H1 (cell line): ENCODE measurements at regions not wholly inside any gene's neighbourhood (a gene's known extent, or its start where the extent isn't known, plus 50 kb on each side); places are given as distances from the start of the nearest gene placed in this dataset.

Experiments
- CTCF ChIA-PET: fragments of 300-600 bp; sonication (Branson Sonifier 250); formaldehyde crosslinking; loops from one replicate; lab custom pipeline; 2021; ENCODE audit not compliant: partially characterized antibody; lab: Charles Lee
- POLR2A ChIA-PET: fragments of 300-600 bp; sonication (Branson Sonifier 250); formaldehyde crosslinking; loops from one replicate; lab custom pipeline; 2021; ENCODE audit warnings: inconsistent platforms; ENCODE audit not compliant: partially characterized antibody; lab: Charles Lee
- DNase-seq, 2 experiments: peaks; one replicate each; pipeline versions ENCODE4 v3.0.0 to v3.0.0-alpha.2; 2010 to 2022; ENCODE audit warnings: low spot score in 2 of 2, low read depth in 1 of 2, mixed read lengths in 1 of 2
- FAIRE-seq: peaks from 2 replicates; lab custom pipeline; 2011; peaks lifted over from hg19 to GRCh38; lab: Jason Lieb, UNC
- H2AFZ ChIP-seq: 2 replicates; pipeline ENCODE4 v1.8.1; 2012; ENCODE audit warnings: low read length, inconsistent platforms
- H2AK5ac ChIP-seq: 2 replicates; pipeline ENCODE4 v1.6.1; 2013; ENCODE audit warnings: low read depth, low read length
- H2BK120ac ChIP-seq: replicated peaks from 2 replicates; pipeline ENCODE3; 2013; ENCODE audit warnings: low read depth, low read length, inconsistent platforms
- H2BK12ac ChIP-seq: 2 replicates; pipeline ENCODE4 v1.6.1; 2013; ENCODE audit warnings: low read depth, low read length
- H2BK15ac ChIP-seq: 2 replicates; pipeline ENCODE4 v1.6.1; 2013; ENCODE audit warnings: low read length
- H2BK20ac ChIP-seq: 2 replicates; pipeline ENCODE4 v1.6.1; 2013; ENCODE audit warnings: low read length
- H2BK5ac ChIP-seq: 2 replicates; pipeline ENCODE4 v1.6.1; 2013; ENCODE audit warnings: low read depth, low read length
- H3K14ac ChIP-seq: 2 replicates; pipeline ENCODE4 v1.6.1; 2013; ENCODE audit warnings: inconsistent platforms; ENCODE audit not compliant: insufficient read length
- H3K18ac ChIP-seq: 2 replicates; pipeline ENCODE4 v1.6.1; 2013; ENCODE audit warnings: low read length; ENCODE audit errors: extremely low read depth
- H3K23ac ChIP-seq: 2 replicates; pipeline ENCODE4 v1.6.1; 2013; ENCODE audit warnings: inconsistent platforms; ENCODE audit not compliant: insufficient read length
- H3K23me2 ChIP-seq: 2 replicates; pipeline ENCODE4 v1.6.1; 2013; ENCODE audit warnings: low read depth, low read length
- H3K27ac ChIP-seq: 2 replicates; pipeline ENCODE4 v1.6.1; 2011; ENCODE audit warnings: low read depth, low read length, inconsistent platforms
- H3K27me3 ChIP-seq, 4 experiments: replicated peaks in 1 of 4; 1 replicate in 1 of 4; 2 replicates in 3 of 4; pipeline versions ENCODE4 v1.6.1 to v1.8.1; 2011 to 2013; ENCODE audit warnings: low read length in 3 of 4, mild to moderate bottlenecking in 3 of 4, inconsistent platforms in 2 of 4, mixed read lengths in 2 of 4, moderate library complexity in 1 of 4; ENCODE audit not compliant: control insufficient read depth in 3 of 4, insufficient read depth in 3 of 4; ENCODE audit errors: extremely low read depth in 1 of 4
- H3K36me3 ChIP-seq, 4 experiments: 2 replicates each; pipeline versions ENCODE4 v1.6.1 to v1.8.1; 2011 to 2013; ENCODE audit warnings: mild to moderate bottlenecking in 4 of 4, low read length in 3 of 4, moderate library complexity in 2 of 4, control low read depth in 1 of 4, inconsistent platforms in 1 of 4; ENCODE audit not compliant: insufficient read depth in 4 of 4, control insufficient read depth in 2 of 4
- H3K4ac ChIP-seq: replicated peaks from 2 replicates; pipeline ENCODE3; 2013; ENCODE audit warnings: low read length, low read depth, mixed read lengths, inconsistent platforms; ENCODE audit not compliant: insufficient read length
- H3K4me1 ChIP-seq, 4 experiments: replicated peaks in 1 of 4; 1 replicate in 1 of 4; 2 replicates in 3 of 4; pipeline versions ENCODE4 v1.6.1 to v1.8.1; 2011 to 2013; ENCODE audit warnings: low read length in 3 of 4, inconsistent platforms in 2 of 4, mixed read lengths in 1 of 4; ENCODE audit not compliant: insufficient read depth in 4 of 4, control insufficient read depth in 3 of 4
- H3K4me2 ChIP-seq, 2 experiments: 2 replicates each; pipeline versions ENCODE4 v1.6.1 to v1.8.1; 2011 to 2013; ENCODE audit warnings: low read depth in 2 of 2, low read length in 2 of 2, control low read depth in 1 of 2, inconsistent platforms in 1 of 2, mild to moderate bottlenecking in 1 of 2; ENCODE audit not compliant: insufficient read depth in 1 of 2
- H3K4me3 ChIP-seq, 4 experiments: fragments of 200-600, 300-600 bp in 1 of 4; sonication (generic), shearing (Covaris generic), sonication (Bioruptor Twin) in 1 of 4; 2 replicates each; pipeline versions ENCODE4 v1.5.1 to v1.8.1; 2011 to 2016; ENCODE audit warnings: low read length in 4 of 4, low read depth in 3 of 4, control low read depth in 2 of 4, inconsistent platforms in 2 of 4, mild to moderate bottlenecking in 2 of 4, mixed read lengths in 1 of 4, moderate library complexity in 1 of 4; ENCODE audit not compliant: insufficient read depth in 2 of 4; ENCODE audit errors: extremely low read depth in 1 of 4
- H3K56ac ChIP-seq: replicated peaks from 2 replicates; pipeline ENCODE3; 2013; ENCODE audit warnings: low read depth, mild to moderate bottlenecking, mixed read lengths, low read length, inconsistent platforms; ENCODE audit not compliant: insufficient read length
- H3K79me1 ChIP-seq: 2 replicates; pipeline ENCODE4 v1.6.1; 2013; ENCODE audit warnings: low read depth, low read length, control low read depth
- H3K79me2 ChIP-seq, 2 experiments: 2 replicates each; pipeline versions ENCODE4 v1.6.1 to v1.8.1; 2012 to 2013; ENCODE audit warnings: low read length in 2 of 2, mild to moderate bottlenecking in 2 of 2, inconsistent platforms in 1 of 2; ENCODE audit not compliant: insufficient read depth in 2 of 2, control insufficient read depth in 1 of 2
- H3K9ac ChIP-seq, 4 experiments: replicated peaks in 1 of 4; 1 replicate in 1 of 4; 2 replicates in 3 of 4; pipeline versions ENCODE4 v1.6.1 to v1.8.1; 2011 to 2013; ENCODE audit warnings: low read depth in 3 of 4, low read length in 3 of 4, control low read depth in 2 of 4, mild to moderate bottlenecking in 2 of 4, moderate library complexity in 2 of 4, inconsistent platforms in 1 of 4; ENCODE audit errors: extremely low read depth in 1 of 4
- H3K9me3 ChIP-seq, 2 experiments: 2 replicates each; pipeline versions ENCODE4 v1.6.1 to v1.8.1; 2012 to 2013; ENCODE audit warnings: mild to moderate bottlenecking in 2 of 2, moderate library complexity in 2 of 2, control low read depth in 1 of 2, inconsistent platforms in 1 of 2, low read depth in 1 of 2, low read length in 1 of 2, mixed read lengths in 1 of 2; ENCODE audit not compliant: insufficient read depth in 2 of 2
- H4K20me1 ChIP-seq, 2 experiments: replicated peaks in 1 of 2; 2 replicates each; pipeline versions ENCODE3 to v1.8.1; 2011 to 2013; ENCODE audit warnings: inconsistent platforms in 2 of 2, low read length in 2 of 2, mild to moderate bottlenecking in 1 of 2; ENCODE audit not compliant: insufficient read depth in 2 of 2, control insufficient read depth in 1 of 2
- H4K5ac ChIP-seq: 2 replicates; pipeline ENCODE4 v1.6.1; 2013; ENCODE audit warnings: low read length, low read depth, mixed read lengths, inconsistent platforms; ENCODE audit not compliant: insufficient read length
- H4K8ac ChIP-seq: 2 replicates; pipeline ENCODE4 v1.8.0; 2013; ENCODE audit warnings: mild to moderate bottlenecking, moderate library complexity, low read length, inconsistent platforms; ENCODE audit not compliant: insufficient read depth; ENCODE audit errors: extremely low read depth
- H4K91ac ChIP-seq: replicated peaks from 2 replicates; pipeline ENCODE3; 2013; ENCODE audit warnings: low read length, mixed read lengths, inconsistent platforms; ENCODE audit not compliant: insufficient read length
- ATF3 ChIP-seq: IDR thresholded peaks from 2 replicates; pipeline ENCODE4 v1.6.1; 2011; ENCODE audit warnings: low read depth, mild to moderate bottlenecking, low read length; ENCODE audit not compliant: insufficient read depth
- CREB1 ChIP-seq: IDR thresholded peaks from 2 replicates; pipeline ENCODE4 v1.6.1; 2012; ENCODE audit warnings: inconsistent platforms
- FOSL1 ChIP-seq: IDR thresholded peaks from 2 replicates; pipeline ENCODE4 v1.6.1; 2011; ENCODE audit warnings: mild to moderate bottlenecking, low read depth, low read length, moderate library complexity; ENCODE audit not compliant: insufficient read depth
- GTF2F1 ChIP-seq: IDR thresholded peaks from 2 replicates; pipeline ENCODE4 v1.6.1; 2012; ENCODE audit warnings: low read depth, low read length, improper control_type of control experiment, borderline replicate concordance
- HDAC2 ChIP-seq, 2 experiments: fragments of 300-600 bp in 1 of 2; sonication (generic) in 1 of 2; IDR thresholded peaks; 2 replicates each; pipeline ENCODE4 v1.6.1; 2011 to 2012; ENCODE audit warnings: low read depth in 2 of 2, low read length in 2 of 2, mild to moderate bottlenecking in 2 of 2, moderate library complexity in 2 of 2, borderline replicate concordance in 1 of 2, inconsistent platforms in 1 of 2
- POLR2AphosphoS5 ChIP-seq: IDR thresholded peaks from 2 replicates; pipeline ENCODE4 v1.6.1; 2011; ENCODE audit warnings: low read depth, low read length
- RAD21 ChIP-seq, 2 experiments: IDR thresholded peaks in 1 of 2; conservative IDR thresholded peaks in 1 of 2; 2 replicates each; pipeline ENCODE4 v1.6.1; 2011; ENCODE audit warnings: low read depth in 2 of 2, low read length in 2 of 2, improper control_type of control experiment in 1 of 2, inconsistent platforms in 1 of 2, mild to moderate bottlenecking in 1 of 2, moderate library complexity in 1 of 2
- SIN3A ChIP-seq, 2 experiments: IDR thresholded peaks in 1 of 2; conservative IDR thresholded peaks in 1 of 2; 2 replicates each; pipeline ENCODE4 v1.6.1; 2011 to 2012; ENCODE audit warnings: low read length in 2 of 2, improper control_type of control experiment in 1 of 2, low read depth in 1 of 2, mild to moderate bottlenecking in 1 of 2
- SIRT6 ChIP-seq: IDR thresholded peaks from one replicate; pipeline ENCODE4 v1.7.1; 2012; ENCODE audit warnings: low read length, inconsistent platforms
- SP1 ChIP-seq: IDR thresholded peaks from 2 replicates; pipeline ENCODE4 v1.6.1; 2011; ENCODE audit warnings: low read depth, low read length
- TBP ChIP-seq: IDR thresholded peaks from 2 replicates; pipeline ENCODE4 v1.6.1; 2011; ENCODE audit warnings: low read depth, low read length, improper control_type of control experiment
- TCF12 ChIP-seq: IDR thresholded peaks from 2 replicates; pipeline ENCODE4 v1.6.1; 2011; ENCODE audit warnings: low read depth, mild to moderate bottlenecking, low read length
- WGBS, 2 experiments: shearing (Covaris generic) in 1 of 2; methylation state at CpG; one replicate each; pipeline versions ENCODE4 v1.1.6 to v1.1.7; 2013 to 2015; ENCODE audit warnings: low lambda C conversion rate in 2 of 2, mixed read lengths in 2 of 2, inconsistent platforms in 1 of 2, low coverage in 1 of 2, missing lambda C conversion rate in 1 of 2; ENCODE audit not compliant: insufficient replicate concordance in 2 of 2, insufficient coverage in 1 of 2, insufficient read length in 1 of 2; ENCODE audit errors: extremely low coverage in 1 of 2, missing lambda C conversion rate in 1 of 2; 5-methylcytosine and 5-hydroxymethylcytosine counted together

GRCh38 chr17:5980941-5981340 is 89.2 kb upstream of the WSCD1 start:
- no peak overlapping the region for H3K56ac ChIP-seq
- H4K5ac ChIP-seq = no peak overlapping the region
- no peak overlapping the region for H4K8ac ChIP-seq
- H2BK120ac ChIP-seq = no peak overlapping the region
- H3K4me2 ChIP-seq = no peak overlapping the region
- no peaks in the 10 kb centered on the region for H3K79me2 ChIP-seq
- no peak overlapping the region for H2BK5ac ChIP-seq
- WGBS, 2 experiments = 87% methylated on average over 6 of the region's 6 CpGs; no CpG with 5 or more reads in 1 of the 2 experiments
- H3K23ac ChIP-seq = no peak overlapping the region
- H3K14ac ChIP-seq = no peak overlapping the region
- no peak for TF ChIP-seq HDAC2 (IDR thresholded peaks at IDR 0.05; ENCODE audit: borderline replicate concordance in 1 of 2, low read depth in 2 of 2, low read length in 2 of 2)
- TF ChIP-seq SIRT6 = no peak
- TF ChIP-seq SIN3A (conservative IDR thresholded peaks at IDR 0.05 in 1 of 2, IDR thresholded peaks at IDR 0.05 in 1 of 2; ENCODE audit: low read depth in 1 of 2, low read length in 2 of 2) = no peak
- no peak for TF ChIP-seq POLR2AphosphoS5
- no peak for TF ChIP-seq RAD21 (IDR thresholded peaks at IDR 0.05 in 1 of 2, conservative IDR thresholded peaks at IDR 0.05 in 1 of 2; ENCODE audit: low read depth in 2 of 2, low read length in 2 of 2)
- no peak for TF ChIP-seq SP1
- TF ChIP-seq CREB1 = no peak
- TF ChIP-seq TCF12 = no peak
- TF ChIP-seq GTF2F1 = no peak
- no peak for TF ChIP-seq ATF3
- TF ChIP-seq TBP = no peak
- TF ChIP-seq FOSL1 = no peak
- H4K20me1 ChIP-seq = no peaks in the 10 kb centered on the region
- no peak overlapping the region for H3K18ac ChIP-seq
- H3K36me3 ChIP-seq = no peaks in the 10 kb centered on the region
- FAIRE-seq (no peak), DNase-seq (no peak)
- no peak overlapping the region for H3K27ac ChIP-seq
- no peak overlapping the region for H2BK20ac ChIP-seq
- H2BK15ac ChIP-seq = no peak overlapping the region
- H3K27me3 ChIP-seq = no peaks in the 10 kb centered on the region
- no peak overlapping the region for H2BK12ac ChIP-seq
- no peaks in the 10 kb centered on the region for H3K79me1 ChIP-seq
- H2AFZ ChIP-seq = no peak overlapping the region
- no peaks in the 10 kb centered on the region for H3K4me1 ChIP-seq
- H3K23me2 ChIP-seq = no peaks in the 10 kb centered on the region
- H3K4ac ChIP-seq = no peak overlapping the region
- no peak overlapping the region for H4K91ac ChIP-seq
- H3K9ac ChIP-seq = no peak overlapping the region
- H3K4me3 ChIP-seq = no peak overlapping the region
- ChIA-PET CTCF (interaction anchor here (0.5 kb wide), 1 partner anchor 1316 kb away, joined by 3 read pairs; no protein-coding TSS in a partner anchor), POLR2A (no interaction called here)
- no peaks in the 10 kb centered on the region for H3K9me3 ChIP-seq
- H2AK5ac ChIP-seq = no peak overlapping the region
